H1 (cell line): ENCODE measurements at regions not wholly inside any gene's neighbourhood (a gene's known extent, or its start where the extent isn't known, plus 50 kb on each side); places are given as distances from the start of the nearest gene placed in this dataset.
"Not testable (repeated sequence)": the region's sequence is repeated elsewhere in the genome, so short reads cannot be mapped to it uniquely, and the experiment has no call there.

Experiments
- CTCF ChIP-seq, 3 experiments: IDR thresholded peaks; 1 replicate in 2 of 3; 2 replicates in 1 of 3; pipeline versions ENCODE4 v1.5.1 to v1.6.1; 2011; ENCODE audit warnings: low read length in 3 of 3, mild to moderate bottlenecking in 3 of 3, inconsistent platforms in 2 of 3, low read depth in 1 of 3, moderate library complexity in 1 of 3; ENCODE audit not compliant: insufficient read depth in 1 of 3; ENCODE audit errors: control extremely low read depth in 1 of 3
- RFX5 ChIP-seq: IDR thresholded peaks from 2 replicates; pipeline ENCODE4 v1.6.1; 2011; ENCODE audit warnings: low read depth, low read length, improper control_type of control experiment, borderline replicate concordance
- RNF2 ChIP-seq: fragments of 200-900, 300-1000 bp; sonication (generic); IDR thresholded peaks from 2 replicates; pipeline ENCODE4 v1.7.1; 2016; ENCODE audit warnings: borderline replicate concordance, low read depth, mild to moderate bottlenecking, antibody characterized with exemption, low read length; ENCODE audit not compliant: poor library complexity, severe bottlenecking; ENCODE audit errors: missing control alignments
- TAF7 ChIP-seq: optimal IDR thresholded peaks from 2 replicates; pipeline ENCODE3; 2011; ENCODE audit warnings: low read depth, mild to moderate bottlenecking, inconsistent platforms, low read length, moderate library complexity, borderline replicate concordance

DNA sequence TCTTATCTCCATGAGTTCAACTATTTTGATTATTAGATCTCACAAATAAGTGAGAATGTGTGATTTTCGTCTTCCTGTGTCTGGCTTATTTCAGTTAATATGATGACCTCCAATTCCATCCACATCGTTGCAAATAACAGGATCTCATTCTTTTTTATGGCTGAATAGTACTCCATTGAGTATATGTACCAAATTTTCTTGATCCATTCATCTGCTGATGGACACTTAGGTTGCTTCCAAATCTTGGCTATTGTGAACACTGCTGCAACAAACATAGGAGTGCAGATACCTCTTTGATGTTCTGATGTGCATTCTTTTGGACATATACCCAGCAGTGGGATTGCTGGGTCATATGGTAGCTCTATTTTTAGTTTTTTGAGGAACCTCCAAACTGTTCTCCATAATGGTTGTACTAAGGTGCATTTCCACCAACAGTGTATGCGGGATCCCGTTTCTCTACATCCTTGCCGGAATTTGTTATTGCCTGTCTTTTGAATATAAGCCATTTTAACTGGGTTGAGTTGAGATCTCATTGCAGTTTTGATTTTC, 187.9 kb downstream of the BCAS1 start:
- not testable (repeated sequence) for TF ChIP-seq CTCF (IDR thresholded peaks at IDR 0.05; ENCODE audit: control extremely low read depth in 1 of 3, insufficient read depth in 1 of 3, low read depth in 1 of 3, low read length in 3 of 3); TAF7; RFX5; RNF2
